ENCODE measurements at regions not wholly inside any gene's neighbourhood (a gene's known extent, or its start where the extent isn't known, plus 50 kb on each side); places are given as distances from the start of the nearest gene placed in this dataset.

- DNase-seq: no peak
- H3K36me3 ChIP-seq: no peaks in the 10 kb centered on the region
- H3K9me3 ChIP-seq (replicated peaks): peaks cover 34% of the 10 kb centered on the region
- no peak for TF ChIP-seq CTCF (IDR thresholded peaks at IDR 0.05; ENCODE audit: borderline replicate concordance)
- H3K4me3 ChIP-seq: no peak overlapping the region
- no peak overlapping the region for H3K27ac ChIP-seq (replicated peaks)
- no peaks in the 10 kb centered on the region for H3K27me3 ChIP-seq (ENCODE audit: low read depth)
- no peaks in the 10 kb centered on the region for H3K4me1 ChIP-seq
- intact Hi-C loops (cut with micrococcal nuclease): no loop called here
These were observed 1981.5 kb downstream of the TP53TG3F start for GRCh38 chr16:35440875-35441274.

GRCh38 chr16:35447010-35447558 lies 1987.7 kb downstream of the TP53TG3F start:
- H3K27ac ChIP-seq (replicated peaks): no peak overlapping the region
- intact Hi-C loops (cut with micrococcal nuclease): no loop called here
- no peak overlapping the region for H3K4me3 ChIP-seq
- TF ChIP-seq CTCF (IDR thresholded peaks at IDR 0.05; ENCODE audit: borderline replicate concordance): no peak
- no peak for DNase-seq
- H3K4me1 ChIP-seq: no peaks in the 10 kb centered on the region
- no peaks in the 10 kb centered on the region for H3K36me3 ChIP-seq
- H3K9me3 ChIP-seq (replicated peaks): peaks cover 90% of the 10 kb centered on the region
- no peaks in the 10 kb centered on the region for H3K27me3 ChIP-seq (ENCODE audit: low read depth)

- no peak for TF ChIP-seq CTCF (IDR thresholded peaks at IDR 0.05; ENCODE audit: borderline replicate concordance)
These were observed 1990.3 kb downstream of the TP53TG3F start for GRCh38 chr16:35449663-35450062.

DNA sequence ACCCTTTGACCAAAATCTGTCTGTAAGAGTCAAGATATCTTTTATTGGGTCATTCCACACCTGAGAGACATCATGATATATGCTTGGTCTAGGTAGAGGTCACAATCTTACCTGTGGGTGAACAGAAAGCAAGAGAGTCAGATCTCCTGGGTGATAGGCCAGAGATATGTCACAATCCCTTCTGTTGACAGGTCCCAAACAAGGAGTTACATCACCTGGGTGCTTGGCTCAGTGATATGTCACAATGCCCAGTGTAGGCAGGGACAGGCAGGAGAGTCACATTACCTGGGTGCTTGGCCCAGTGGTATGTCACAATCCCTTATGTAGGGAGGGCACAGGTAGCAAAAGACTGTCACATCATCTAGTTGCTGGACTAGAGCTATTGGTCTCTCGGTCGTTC lies 1991.2 kb downstream of the TP53TG3F start:
- H3K27ac ChIP-seq (replicated peaks): no peak overlapping the region
- H3K4me3 ChIP-seq: no peak overlapping the region
- no peaks in the 10 kb centered on the region for H3K4me1 ChIP-seq
- no peak for DNase-seq
- H3K9me3 ChIP-seq (replicated peaks): peaks cover 71% of the 10 kb centered on the region
- no peaks in the 10 kb centered on the region for H3K27me3 ChIP-seq (ENCODE audit: low read depth)
- no peaks in the 10 kb centered on the region for H3K36me3 ChIP-seq
- intact Hi-C loops (cut with micrococcal nuclease): no loop called here
- TF ChIP-seq CTCF (IDR thresholded peaks at IDR 0.05; ENCODE audit: borderline replicate concordance): no peak

More at GRCh38 chr16:35449663-35450062, 1990.3 kb downstream of the TP53TG3F start:
- intact Hi-C loops (cut with micrococcal nuclease): no loop called here
- no peaks in the 10 kb centered on the region for H3K4me1 ChIP-seq
- H3K36me3 ChIP-seq: no peaks in the 10 kb centered on the region
- H3K27me3 ChIP-seq (ENCODE audit: low read depth): no peaks in the 10 kb centered on the region
- no peak for DNase-seq
- H3K27ac ChIP-seq (replicated peaks): no peak overlapping the region
- H3K9me3 ChIP-seq (replicated peaks): peaks cover 81% of the 10 kb centered on the region
- H3K4me3 ChIP-seq: no peak overlapping the region

DNA sequence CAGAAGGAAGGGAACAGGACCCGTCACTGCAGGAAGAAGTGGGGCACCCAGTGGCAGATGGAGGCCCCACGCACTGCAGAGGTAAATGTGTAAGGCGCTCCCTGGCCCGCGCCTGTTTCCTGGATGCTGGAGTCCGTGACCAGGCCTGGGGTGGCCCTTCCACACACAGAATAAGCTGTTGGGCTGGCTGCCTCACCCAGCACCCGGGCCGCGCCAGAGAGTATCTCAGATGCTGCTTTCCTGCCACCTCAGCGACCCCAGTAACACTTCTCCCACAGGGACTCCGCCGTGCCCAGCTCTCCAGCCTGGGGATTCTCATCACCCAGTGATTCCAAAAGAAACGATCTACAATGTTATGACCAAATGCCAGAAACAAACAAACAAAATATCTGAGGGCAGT lies 1993.1 kb downstream of the TP53TG3F start:
- DNase-seq: no peak
- Histone ChIP-seq H3K27ac (replicated peaks) (no peak overlapping the region), H3K4me3 (no peak overlapping the region), H3K9me3 (replicated peaks) (peaks cover 53% of the 10 kb centered on the region), H3K27me3 (ENCODE audit: low read depth) (no peaks in the 10 kb centered on the region), H3K4me1 (no peaks in the 10 kb centered on the region), H3K36me3 (no peaks in the 10 kb centered on the region)
- no peak for TF ChIP-seq CTCF (IDR thresholded peaks at IDR 0.05; ENCODE audit: borderline replicate concordance)
- intact Hi-C loops (cut with micrococcal nuclease): no loop called here
